HG02678 (cell line): ENCODE measurements at regions not wholly inside any gene's neighbourhood (a gene's known extent, or its start where the extent isn't known, plus 50 kb on each side); places are given as distances from the start of the nearest gene placed in this dataset.
"Not testable (repeated sequence)": the region's sequence is repeated elsewhere in the genome, so short reads cannot be mapped to it uniquely, and the experiment has no call there.

Source experiments
- ATAC-seq: cut with Tn5 transposase; IDR thresholded peaks from one replicate; pipeline ENCODE4 v1.9.1; 2021; ENCODE audit warnings: mild to moderate bottlenecking, moderate library complexity; ENCODE audit not compliant: unreplicated experiment

- ATAC-seq, result no peak
Measured at GRCh38 chr5:117380316-117380715, 805.7 kb upstream of the SEMA6A start.

DNA sequence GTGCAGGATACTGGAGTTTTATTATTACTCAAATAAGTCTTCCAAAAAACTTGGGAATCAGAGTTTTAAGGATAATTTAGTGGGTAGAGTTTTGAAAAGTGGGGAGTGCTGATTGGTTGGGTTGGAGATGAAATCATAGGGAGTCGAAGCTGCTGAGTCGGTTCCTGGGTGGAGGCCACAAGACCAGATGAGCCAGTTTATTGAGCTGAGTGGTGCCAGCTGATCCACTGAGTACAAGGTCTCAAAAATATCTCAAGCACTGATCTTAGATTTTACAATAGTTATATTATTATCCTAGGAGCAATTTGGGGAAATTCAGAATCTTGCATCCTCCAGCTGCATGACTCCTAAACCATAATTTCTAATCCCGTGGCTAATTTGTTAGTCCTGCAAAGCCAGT, 804.9 kb upstream of the SEMA6A start:
- ATAC-seq, result no peak

DNA sequence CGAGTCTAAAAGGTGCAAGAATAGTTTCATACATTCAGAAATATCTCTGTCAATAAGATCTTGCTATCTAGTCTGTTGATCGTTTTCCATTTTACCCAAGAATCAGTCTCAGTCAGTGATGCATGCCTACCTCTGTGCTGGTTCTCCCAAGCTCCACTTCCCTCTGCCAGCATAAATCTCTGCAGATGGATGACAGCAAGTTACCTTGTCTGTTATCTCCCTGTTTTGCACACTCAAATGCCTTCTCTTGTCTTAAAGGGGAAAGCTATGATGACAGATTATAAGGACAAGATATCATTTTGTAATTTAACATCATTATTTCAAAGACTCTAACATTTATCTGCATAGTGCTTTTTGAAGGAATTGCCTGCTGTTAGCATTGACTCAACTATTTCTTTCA, 802.1 kb upstream of the SEMA6A start:
- no peak for ATAC-seq

GRCh38 chr5:117359895-117360294, 785.3 kb upstream of the SEMA6A start:
- ATAC-seq, result no peak

DNA sequence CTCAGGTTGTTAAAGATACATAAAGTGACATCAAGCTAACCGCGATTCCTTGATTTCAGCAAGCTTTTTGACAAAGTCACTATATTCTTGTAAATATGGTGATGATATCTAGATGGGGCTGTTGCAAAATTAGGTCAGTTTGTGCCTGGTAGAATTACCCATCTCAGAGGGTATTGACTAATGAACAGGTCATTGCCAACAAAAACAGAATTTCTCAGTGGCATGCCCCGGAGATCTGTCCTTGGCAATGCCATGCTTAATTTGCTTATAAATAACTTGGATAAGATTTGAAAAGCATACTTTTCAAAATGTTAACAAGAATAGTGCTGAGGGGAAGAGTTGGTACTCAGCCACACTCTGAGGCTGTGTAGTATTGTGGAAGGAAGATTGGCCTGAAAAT, 783.3 kb upstream of the SEMA6A start:
- no peak for ATAC-seq

DNA sequence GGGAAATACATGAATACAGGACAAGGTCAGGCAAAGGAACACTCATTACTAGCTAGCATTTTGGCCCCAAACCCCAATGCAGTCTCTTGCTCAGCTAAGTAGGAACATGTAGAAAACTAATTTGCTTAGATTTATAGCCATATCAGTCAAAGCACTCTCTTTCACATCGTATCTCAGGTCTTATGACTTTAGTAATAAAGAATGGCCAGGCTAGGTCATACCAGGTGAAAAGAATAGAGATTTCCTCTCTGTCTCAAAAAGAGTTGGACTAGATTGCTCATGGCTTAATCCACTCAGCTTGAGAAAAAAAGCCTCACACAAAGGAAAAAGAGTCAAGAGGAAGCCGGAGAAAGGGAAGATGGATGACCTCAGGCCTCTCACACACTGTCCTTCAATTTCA, 772.7 kb upstream of the SEMA6A start:
- no peak for ATAC-seq

DNA sequence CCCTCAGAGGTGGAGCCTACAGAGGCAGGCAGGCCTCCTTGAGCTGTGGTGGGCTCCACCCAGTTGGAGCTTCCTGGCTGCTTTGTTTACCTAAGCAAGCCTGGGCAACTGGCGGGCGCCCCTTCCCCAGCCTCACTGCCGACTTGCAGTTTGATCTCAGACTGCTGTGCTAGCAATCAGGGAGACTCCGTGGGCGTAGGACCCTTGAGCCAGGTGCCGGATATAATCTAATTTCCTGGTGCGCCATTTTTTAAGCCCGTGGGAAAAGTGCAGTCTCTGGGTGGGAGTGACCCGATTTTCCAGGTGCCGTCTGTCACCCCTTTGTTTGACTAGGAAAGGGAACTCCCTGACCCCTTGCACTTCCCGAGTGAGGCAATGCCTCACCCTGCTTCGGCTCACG, 769.1 kb upstream of the SEMA6A start:
- not testable (repeated sequence) for ATAC-seq

- ATAC-seq, result no peak
Measured at GRCh38 chr5:117337064-117337749, 762.6 kb upstream of the SEMA6A start.

DNA sequence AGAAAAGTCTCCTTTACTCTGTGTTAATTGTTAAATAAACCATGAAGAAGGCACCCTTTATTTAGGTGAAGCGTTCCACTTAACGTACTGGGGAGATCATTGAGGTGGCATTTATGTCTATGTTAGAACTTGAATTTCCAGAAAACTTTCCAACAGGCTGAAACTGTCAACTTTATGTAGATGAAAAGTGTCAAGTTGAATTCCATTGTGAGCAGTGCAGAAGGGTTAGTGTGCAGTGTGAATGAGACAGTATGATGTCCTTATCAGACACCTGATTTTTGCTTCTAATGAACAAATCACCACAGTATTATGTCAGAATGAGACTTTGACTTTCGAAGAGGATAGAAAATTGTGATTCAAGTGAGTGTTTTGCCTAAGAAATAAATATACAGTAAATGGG, 761.6 kb upstream of the SEMA6A start:
- ATAC-seq, result no peak

DNA sequence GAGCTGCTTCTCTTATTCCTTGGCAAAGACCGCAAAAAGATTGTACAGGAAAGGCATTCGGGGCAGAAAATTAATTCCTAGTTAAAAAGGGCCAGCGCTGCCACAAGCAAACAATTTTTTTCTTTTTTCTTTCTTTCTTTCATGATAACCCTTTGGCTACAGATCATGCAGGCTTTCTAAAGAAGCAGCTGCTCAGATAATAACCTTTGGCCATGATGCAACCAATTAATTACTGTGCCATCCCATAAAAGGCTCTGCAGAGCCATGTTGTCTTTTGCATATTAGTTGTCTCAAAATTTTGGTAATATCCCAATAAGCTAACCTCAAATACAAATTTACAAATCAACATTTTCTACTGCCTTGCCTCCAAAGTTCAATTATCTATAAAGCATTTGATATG, 758.4 kb upstream of the SEMA6A start:
- ATAC-seq, result no peak

GRCh38 chr5:117332341-117332740, 757.7 kb upstream of the SEMA6A start:
- no peak for ATAC-seq

GRCh38 chr5:117327511-117327910, 752.9 kb upstream of the SEMA6A start:
- no peak for ATAC-seq

DNA sequence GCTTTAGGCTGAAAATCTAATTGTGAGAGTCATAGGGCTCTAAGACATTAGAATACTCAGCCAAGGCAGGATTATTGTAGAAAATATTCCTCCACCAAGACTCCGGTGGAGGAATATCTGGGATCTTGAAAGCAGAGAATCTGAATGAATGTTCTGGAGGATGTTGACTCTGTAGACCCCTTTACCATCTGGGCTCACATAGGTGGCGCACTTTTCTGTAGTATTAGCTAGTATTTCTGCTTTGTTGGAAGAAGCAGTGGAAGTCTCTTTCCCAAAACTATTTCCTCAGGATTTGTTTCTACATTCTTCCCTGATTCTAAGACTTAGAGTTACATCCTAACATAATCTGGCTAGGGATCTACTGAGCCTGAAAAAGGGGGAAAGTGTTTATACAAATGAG, 752.4 kb upstream of the SEMA6A start:
- ATAC-seq, result no peak

DNA sequence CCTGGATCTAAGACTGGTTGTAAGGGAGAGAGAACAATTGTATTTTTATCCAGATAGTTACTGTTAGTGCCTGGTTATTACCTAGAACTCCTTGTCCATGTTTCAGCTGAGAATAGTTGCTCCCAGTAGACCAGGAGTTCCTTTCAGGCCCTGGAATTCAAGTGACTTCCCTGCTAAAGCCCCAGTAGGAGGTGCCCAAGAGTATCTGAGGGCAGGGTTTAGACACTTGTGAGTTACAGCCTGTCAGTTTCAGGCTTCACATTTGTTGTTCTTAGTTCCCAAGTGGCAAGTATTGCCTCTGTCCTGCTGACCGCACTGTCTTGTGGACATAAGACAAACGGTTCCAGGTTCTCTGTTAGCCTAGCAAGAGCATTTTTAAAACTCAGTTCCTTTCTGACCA, 743.9 kb upstream of the SEMA6A start:
- no peak for ATAC-seq

DNA sequence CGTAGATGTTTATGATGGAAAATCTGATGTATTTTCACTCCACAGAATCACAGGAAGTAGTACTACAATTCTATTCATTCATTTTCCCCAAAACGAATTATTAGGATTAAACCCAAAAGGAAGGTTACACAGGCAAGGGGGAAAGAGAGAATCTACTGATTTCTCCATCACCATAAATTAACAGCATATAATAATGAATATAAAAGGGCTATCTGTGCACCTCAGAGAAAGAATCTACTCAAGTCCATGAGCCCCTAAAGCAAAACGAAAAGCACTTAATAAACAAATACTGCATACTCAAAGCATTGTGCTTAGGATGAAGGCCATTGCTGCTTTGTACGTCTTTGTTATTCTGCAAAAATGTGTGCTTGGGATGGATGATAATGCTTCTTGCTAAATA, 740.5 kb upstream of the SEMA6A start:
- ATAC-seq, result no peak

GRCh38 chr5:117304512-117305107, 730.0 kb upstream of the SEMA6A start:
- ATAC-seq, result not testable (repeated sequence)

DNA sequence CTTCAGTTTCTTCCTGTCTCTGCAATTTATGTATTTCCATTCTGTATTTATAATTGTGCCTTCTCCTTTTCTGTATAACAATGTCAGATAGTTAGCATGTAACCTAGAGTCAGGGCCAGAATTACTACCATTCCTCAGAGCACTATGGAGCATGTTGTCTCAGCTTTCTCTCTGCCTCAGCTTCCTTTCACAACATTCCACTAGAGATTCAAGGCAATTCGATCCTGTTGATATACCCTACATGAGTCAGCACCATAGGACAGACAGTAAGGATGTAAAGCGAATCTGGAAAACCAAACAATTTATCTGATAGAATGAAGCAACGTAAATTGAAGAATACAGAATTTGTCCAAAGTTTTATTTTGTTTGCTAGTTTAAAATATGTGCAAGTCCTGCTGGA, 728.3 kb upstream of the SEMA6A start:
- ATAC-seq, result no peak

DNA sequence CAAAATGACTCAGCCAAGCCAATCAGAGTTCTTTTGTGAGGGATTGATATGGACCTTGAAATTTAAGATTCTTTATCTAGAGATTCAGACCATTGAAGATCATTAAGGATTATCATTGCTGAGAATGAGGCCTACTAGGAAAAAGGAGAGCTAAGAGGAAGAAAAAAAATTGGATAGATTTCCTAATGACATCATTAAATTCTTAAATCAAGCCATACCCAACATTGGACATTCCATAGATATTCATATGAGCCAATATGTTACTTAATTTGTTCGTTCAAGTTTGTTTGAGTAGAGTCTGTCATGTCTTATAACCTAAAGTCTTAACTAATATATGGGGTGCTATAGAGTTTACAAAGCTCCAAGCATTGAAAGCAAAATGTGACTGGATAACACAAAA, 727.9 kb upstream of the SEMA6A start:
- no peak for ATAC-seq

DNA sequence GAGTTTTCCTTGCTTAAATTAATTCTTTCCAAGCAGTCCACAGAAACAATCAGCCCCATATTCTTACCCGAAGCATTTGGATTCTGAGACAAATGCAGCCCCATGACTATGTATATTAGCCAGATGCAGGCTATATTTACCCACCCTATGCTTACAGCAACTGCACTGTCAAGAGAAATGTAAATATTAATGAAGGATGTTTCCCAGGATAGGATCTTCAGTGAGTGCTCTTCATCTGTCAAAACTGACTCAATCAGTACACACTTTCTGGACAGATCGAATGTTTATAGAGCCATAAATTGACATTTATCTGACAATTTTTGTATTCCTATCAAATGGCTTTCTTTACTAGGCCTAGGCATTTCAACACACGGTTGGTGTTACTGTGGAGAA, 725.3 kb upstream of the SEMA6A start:
- ATAC-seq, result no peak

DNA sequence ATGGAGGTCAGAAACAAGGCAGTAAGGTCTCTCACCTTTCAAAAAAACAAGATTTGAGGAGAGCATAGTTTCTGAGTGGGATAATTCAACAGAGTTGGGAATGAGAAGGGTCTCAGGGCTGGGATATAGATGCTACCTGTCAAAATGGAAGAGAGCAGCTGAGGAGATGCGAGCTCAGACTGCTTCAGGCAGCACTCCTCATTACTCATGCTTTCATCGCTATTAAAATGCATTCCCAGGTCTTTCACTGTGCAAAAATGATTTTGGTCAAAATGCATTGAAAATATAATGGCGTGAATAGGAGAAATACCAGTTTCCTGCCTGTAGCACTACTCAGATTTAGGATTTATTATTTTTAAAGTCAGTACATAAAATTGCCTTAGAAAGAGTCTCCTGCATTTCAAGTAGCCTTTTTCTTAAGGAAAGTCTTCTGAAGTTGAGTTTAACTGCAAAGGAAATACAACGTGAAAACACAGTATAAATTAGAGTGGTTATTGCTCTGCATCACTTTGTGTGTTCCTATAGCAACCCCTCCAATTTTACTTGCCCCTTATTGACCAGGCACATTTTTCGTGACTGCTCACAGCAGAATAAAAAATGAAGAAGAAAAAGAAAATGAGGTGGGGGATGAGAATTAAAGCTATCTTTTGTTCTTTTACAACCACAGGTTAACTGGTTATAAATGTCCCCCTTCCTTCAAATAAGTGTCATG, 724.8 kb upstream of the SEMA6A start:
- no peak for ATAC-seq

GRCh38 chr5:117296872-117297271, 722.2 kb upstream of the SEMA6A start:
- ATAC-seq, result no peak

DNA sequence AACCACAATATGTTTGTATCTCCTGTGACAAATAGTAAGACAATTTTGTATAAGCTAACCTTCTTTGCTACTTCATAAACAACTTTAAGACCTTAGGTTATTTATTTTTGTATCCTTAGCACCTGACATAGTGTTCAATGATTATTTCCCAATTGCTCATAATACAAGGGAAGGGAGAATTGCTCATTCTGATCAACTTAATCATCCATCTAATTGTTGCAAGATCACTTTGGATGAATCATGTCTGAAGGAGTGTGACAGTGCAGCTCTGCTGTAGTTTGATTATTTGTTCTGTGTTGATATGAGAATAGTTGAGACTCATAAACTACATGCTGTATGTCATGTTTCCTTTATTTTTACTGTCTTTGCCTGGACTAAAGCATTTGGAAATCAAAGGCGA, 721.3 kb upstream of the SEMA6A start:
- ATAC-seq, result no peak
